GM19397 (cell line): ENCODE measurements at regions not wholly inside any gene's neighbourhood (a gene's known extent, or its start where the extent isn't known, plus 50 kb on each side); places are given as distances from the start of the nearest gene placed in this dataset.

ENCODE experiments used
- ATAC-seq: cut with Tn5 transposase; IDR thresholded peaks from one replicate; pipeline ENCODE4 v1.9.1; 2021; ENCODE audit warnings: mild to moderate bottlenecking, moderate library complexity; ENCODE audit not compliant: unreplicated experiment

GRCh38 chr17:73973586-73974409 is 229.7 kb upstream of the RPL38 start:
- no peak for ATAC-seq

DNA sequence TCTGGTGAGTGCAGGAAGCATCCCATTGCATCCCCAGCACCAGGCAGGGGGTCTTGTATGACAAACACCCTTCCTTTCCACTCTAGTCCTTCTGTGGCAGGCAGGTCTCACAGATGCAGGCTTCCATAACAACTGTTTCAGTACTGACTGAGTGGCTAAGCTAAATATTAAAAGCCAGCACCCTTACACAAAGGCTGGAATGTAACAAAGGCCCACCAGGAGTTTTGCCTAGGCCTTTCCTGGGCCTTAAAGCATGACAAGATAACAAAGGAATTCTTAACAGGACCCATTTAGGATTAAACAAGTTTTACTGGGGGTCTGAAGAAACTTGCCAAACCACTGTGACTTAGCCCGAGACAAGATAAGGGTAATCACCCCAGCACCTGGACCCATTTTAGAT is 228.9 kb upstream of the RPL38 start:
- ATAC-seq: no peak

DNA sequence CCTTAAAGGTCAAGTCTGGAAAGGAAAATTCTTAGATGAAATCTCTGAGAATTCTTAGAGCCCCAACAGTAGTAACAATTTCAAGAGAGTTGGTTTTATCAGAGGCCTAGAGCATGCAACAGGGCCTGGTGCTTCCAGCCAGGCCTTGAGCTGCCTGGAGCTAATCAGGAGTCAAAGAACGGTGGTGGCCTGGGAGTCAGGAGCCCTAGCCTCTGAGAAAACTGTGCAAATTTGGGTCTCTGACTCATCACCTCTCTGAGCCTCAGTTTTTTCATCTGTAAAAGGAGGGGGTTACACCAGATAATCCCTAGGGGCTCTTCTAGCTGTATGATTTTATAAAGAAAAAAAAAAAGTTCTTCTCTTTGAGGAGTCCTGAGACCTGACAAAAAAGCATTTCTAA is 227.3 kb upstream of the RPL38 start:
- no peak for ATAC-seq

GRCh38 chr17:73976676-73977521 is 226.6 kb upstream of the RPL38 start:
- ATAC-seq: no peak

DNA sequence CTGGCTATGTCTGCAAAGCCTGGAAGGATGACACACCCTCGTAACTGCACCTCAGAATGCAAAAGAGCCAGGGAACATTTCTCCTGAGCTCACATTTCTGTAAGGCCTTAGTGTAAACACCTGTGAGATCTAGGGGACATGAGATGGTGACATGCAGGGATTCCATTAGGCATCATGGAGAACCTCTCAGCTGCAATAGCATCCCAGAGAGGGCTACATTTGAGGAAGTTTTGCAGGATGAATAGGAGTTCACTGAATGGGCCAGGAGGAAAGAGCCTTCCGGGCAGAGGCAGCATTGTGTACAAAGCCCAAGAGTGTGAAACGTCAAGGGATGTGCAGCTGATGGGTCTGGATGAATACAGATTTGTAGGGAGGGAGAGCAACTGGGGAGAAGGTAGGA is 223.0 kb upstream of the RPL38 start:
- ATAC-seq: no peak

DNA sequence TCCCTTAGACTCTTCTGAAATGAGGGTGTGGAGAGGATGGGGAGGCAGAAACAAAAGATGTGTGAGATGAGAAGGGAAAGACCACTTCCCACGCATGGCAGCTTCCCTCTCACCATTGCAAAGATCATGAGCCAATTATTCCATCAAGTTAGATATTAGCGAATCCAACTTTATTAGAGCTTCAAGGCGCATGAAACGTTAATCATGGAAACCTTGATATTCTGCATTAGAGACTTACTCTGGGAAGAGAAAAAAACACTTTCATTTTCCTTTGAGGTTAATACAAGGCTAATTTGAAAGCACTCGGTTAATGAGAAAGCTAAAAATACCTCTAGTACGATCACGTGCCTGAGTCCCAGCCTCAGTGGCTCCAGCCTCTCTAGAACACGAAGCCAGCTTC is 220.6 kb upstream of the RPL38 start:
- ATAC-seq: no peak

GRCh38 chr17:73983621-73984400 is 219.7 kb upstream of the RPL38 start:
- ATAC-seq: no peak

DNA sequence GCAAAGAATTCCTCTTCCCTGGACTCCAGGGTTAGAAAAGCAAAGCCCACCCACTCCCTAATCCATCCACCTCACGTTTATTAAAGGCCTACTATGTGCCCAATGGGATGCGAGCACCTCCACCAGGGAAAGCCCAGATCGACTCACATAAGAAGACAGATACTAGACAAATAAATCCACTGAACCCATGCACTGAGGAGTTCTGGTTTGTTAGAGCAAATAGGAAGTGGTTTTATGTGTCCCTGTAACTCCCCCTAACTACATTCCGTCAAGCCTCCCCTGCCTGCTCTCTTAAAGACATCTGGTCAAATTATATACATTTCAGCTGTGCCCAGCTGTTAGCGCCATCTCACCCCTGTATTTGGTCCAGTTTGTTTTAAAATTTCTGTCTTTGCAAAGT is 218.5 kb upstream of the RPL38 start:
- no peak for ATAC-seq

GRCh38 chr17:73985466-73986015 is 217.9 kb upstream of the RPL38 start:
- ATAC-seq: no peak

- no peak for ATAC-seq
Measured at GRCh38 chr17:73986641-73987177, 216.8 kb upstream of the RPL38 start.

GRCh38 chr17:73987395-73987794 is 216.1 kb upstream of the RPL38 start:
- no peak for ATAC-seq

DNA sequence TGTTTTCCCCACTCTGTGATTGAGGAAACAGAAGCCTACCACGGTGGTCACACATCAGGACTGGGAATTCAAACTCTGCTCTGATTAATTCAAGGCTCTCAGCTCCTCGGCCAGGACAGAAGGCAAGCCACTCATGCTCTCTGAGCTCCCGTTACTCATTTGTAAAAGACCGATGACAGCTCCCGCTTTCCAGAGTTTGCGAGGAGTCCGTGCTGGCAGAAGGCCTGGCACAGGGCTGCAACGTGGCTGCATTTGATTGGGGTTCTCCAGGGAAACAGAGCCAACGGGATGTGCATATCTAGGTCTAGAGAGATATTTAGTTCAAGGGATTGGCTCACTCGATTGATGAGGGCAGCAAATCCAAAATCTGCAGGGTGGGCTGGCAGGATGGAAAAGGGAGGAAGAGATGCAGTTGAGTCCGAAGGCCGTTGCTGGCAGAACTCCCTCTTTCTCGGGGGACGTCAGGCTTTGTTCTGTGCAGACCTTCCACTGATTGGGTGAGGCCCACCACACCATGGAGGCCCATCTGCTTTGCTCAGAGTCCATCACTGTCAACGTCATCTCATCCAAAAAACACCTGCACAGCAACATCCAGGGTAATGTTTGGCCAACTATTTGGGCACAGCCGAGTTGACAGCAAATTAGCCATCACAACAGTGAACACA is 215.5 kb upstream of the RPL38 start:
- ATAC-seq: no peak

DNA sequence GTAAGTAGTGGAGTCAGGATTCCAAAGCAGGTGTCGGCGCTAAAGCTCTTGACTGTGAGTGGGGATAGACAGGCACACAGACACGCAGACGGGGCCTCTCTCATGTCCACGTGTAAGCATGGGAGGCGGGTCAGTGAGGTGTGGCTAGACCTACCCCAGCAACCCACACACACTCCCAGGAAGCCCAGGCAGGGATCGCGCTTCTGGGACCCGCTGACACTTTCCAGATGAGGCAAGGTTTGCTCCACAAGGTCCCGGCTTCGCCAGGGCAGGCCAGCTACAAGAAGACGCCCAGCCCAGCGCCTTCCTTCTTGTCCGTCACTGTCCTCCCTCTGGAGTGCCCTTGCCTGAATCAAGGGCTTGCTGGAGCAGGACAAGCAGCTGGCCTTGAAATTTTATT is 213.8 kb upstream of the RPL38 start:
- ATAC-seq: no peak

GRCh38 chr17:73990290-73990689 is 213.2 kb upstream of the RPL38 start:
- ATAC-seq: no peak

DNA sequence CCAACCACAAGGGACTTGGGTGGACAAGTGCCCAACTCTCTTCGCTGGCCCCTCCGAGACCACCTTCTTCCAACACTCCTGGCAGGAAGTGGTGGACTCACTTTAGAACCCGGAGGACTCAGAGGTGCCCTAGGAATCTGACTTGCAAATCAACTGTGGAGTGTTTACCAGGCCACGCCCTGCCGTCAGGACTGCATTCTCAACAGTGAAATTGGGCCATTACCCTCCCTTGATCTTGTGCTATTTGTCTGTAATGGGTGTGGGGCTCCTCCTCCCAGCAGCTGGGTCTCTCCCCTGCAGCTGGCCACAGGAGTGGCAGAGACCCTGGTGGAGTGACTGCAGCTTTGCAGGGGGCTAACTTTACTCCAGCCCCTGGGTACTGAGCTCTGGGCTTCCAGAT is 212.2 kb upstream of the RPL38 start:
- ATAC-seq: no peak

GRCh38 chr17:73994946-73995345 is 208.5 kb upstream of the RPL38 start:
- ATAC-seq: no peak

DNA sequence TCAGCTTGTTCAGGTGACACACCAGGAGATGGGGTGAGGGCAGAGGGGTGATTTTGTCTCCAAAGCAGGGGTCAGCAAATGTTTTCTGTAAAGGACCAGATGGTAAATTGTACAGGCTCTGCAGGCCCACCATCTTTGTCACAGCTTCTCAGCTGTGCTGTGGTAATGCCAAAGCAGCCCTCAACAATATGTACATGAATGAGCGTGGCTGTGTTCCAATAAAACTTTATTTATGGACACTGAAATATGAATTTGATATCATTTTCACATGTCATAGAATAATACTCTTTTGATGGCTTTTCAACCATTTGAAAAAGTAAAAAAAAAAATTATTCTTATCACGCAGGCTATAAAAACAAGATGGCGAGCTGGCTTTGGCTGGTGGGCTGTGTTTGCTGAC is 206.4 kb upstream of the RPL38 start:
- ATAC-seq: no peak

DNA sequence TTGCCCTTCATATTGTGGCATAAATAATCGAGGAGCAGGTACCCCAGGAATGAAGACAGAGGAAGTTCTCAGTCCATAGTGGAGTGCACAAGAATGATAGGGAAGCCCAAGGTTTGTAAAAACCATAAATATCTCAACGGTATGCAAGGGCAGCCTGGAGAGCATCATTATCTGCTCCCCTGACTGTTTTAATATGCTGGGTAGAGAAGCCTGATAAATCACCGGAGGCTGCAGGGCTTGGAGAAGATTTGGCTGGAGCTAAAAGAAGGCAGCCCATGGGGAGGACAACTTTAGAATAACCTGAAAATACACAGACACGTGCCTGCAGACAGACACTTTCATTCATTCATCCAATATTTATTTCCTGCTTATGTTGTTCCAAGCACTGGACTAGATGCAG is 205.2 kb upstream of the RPL38 start:
- no peak for ATAC-seq

DNA sequence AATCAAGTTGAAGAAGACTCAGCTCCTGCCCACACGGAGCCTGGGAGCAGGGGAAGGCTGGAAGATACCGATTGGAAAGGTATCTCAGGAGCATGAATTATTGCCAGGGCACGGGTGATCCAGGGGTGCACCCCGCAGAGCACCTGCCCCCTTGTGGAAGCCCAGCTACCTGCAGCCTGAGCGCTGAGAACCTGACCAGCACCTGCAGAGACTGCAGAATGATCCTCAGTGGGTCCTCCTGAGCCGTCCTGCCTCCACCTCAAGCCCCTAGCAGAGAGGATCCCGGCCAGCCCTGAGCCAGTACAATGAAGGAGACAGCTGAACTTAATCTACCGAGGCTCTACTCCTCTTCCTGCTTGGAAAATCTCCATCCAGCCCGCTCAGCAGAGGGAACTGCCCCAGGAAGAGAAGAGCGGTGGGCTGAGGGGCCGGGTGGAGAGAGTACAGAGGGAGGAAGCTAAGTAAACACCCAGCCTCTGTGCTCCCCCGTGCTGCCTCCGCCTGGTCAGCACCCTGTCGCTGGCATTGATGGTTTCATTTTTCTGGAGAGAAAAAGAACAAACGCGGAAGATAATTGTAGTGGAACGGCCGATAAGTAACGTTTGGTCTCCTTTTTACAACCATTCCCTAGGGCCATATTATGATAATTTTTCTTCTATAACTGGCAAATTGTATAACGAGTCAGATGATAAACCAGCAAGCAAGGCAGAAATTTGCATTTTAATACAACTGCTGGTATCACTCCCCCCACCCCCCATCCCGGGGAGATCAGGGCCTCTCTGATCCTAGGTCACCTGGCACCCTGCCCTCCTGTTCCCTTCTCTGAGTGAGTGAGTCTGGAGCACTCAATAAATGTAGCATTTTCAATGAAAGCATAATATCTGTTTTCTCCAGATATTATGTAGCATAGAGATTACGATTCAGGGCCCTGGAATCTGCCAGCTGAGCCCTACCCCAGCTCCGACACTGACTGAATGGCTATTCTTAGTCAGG is 204.5 kb upstream of the RPL38 start:
- ATAC-seq: peak; percentile 63
